CD4-positive, CD25-positive, alpha-beta regulatory T cell (primary cell): ENCODE measurements at regions not wholly inside any gene's neighbourhood (a gene's known extent, or its start where the extent isn't known, plus 50 kb on each side); places are given as distances from the start of the nearest gene placed in this dataset.
A peak's percentile ranks its signal among the peaks of the same experiment; 100 is the strongest.

Experiments
- ATAC-seq, 2 donors: fragments of 150-1000 bp; cut with Tn5 transposase; one replicate each; pipeline ENCODE4 v1.10.0; 2021; ENCODE audit warnings: low read depth in 2 of 2, moderate number of reproducible peaks in 2 of 2, moderate library complexity in 1 of 2
- DNase-seq, 3 donors: peaks; one replicate each; pipeline versions ENCODE4 v3.0.0 to v3.0.0-alpha.2; 2012 to 2022; ENCODE audit warnings: mixed read lengths in 1 of 3
- H3K27ac ChIP-seq: one replicate; pipeline ENCODE4 v1.7.0; 2013; ENCODE audit warnings: mild to moderate bottlenecking, low read length; ENCODE audit not compliant: insufficient read depth, poor library complexity, severe bottlenecking
- H3K27me3 ChIP-seq: one replicate; pipeline ENCODE4 v1.7.0; 2013; ENCODE audit warnings: low read length; ENCODE audit not compliant: control insufficient read depth, insufficient read depth
- H3K36me3 ChIP-seq: one replicate; pipeline ENCODE4 v1.7.0; 2013; ENCODE audit warnings: mild to moderate bottlenecking, low read length, moderate library complexity; ENCODE audit not compliant: control insufficient read depth, insufficient read depth
- H3K4me1 ChIP-seq: 2 replicates; pipeline ENCODE4 v1.7.0; 2013; ENCODE audit warnings: mild to moderate bottlenecking, low read length; ENCODE audit not compliant: insufficient read depth, control insufficient read depth, poor library complexity, severe bottlenecking
- H3K4me3 ChIP-seq: one replicate; pipeline ENCODE4 v1.7.0; 2013; ENCODE audit warnings: low read depth, mild to moderate bottlenecking, low read length, moderate library complexity
- H3K9me3 ChIP-seq, 2 experiments: 1 replicate in 1 of 2; 2 replicates in 1 of 2; pipeline ENCODE4 v1.7.0; 2013; ENCODE audit warnings: low read length in 2 of 2, mild to moderate bottlenecking in 1 of 2, moderate library complexity in 1 of 2; ENCODE audit not compliant: control insufficient read depth in 2 of 2
- H3K27ac Mint-ChIP-seq, 3 donors: one replicate each; pipeline ENCODE4 v1.8.0; 2020 to 2022; ENCODE audit warnings: mild to moderate bottlenecking in 3 of 3, mixed read lengths in 3 of 3, moderate library complexity in 2 of 3
- H3K27me3 Mint-ChIP-seq: one replicate; pipeline ENCODE4 v1.8.0; 2022; ENCODE audit warnings: mild to moderate bottlenecking, mixed read lengths
- H3K36me3 Mint-ChIP-seq: one replicate; pipeline ENCODE4 v1.8.0; 2020; ENCODE audit warnings: mixed read lengths
- H3K4me1 Mint-ChIP-seq, 4 donors: one replicate each; pipeline ENCODE4 v1.8.0; 2020 to 2022; ENCODE audit warnings: mixed read lengths in 4 of 4, mild to moderate bottlenecking in 1 of 4
- H3K4me3 Mint-ChIP-seq, 4 donors: one replicate each; pipeline ENCODE4 v1.8.0; 2020 to 2022; ENCODE audit warnings: mild to moderate bottlenecking in 4 of 4, mixed read lengths in 4 of 4, moderate library complexity in 3 of 4
- H3K9me3 Mint-ChIP-seq, 7 donors: one replicate each; pipeline ENCODE4 v1.8.0; 2020 to 2022; ENCODE audit warnings: mixed read lengths in 7 of 7, mild to moderate bottlenecking in 3 of 7, moderate library complexity in 2 of 7

- Mint-ChIP-seq H3K4me3 (no peak overlapping the region), H3K9me3 (peaks cover 0 to 1% (median 0%) of the 10 kb centered on the region in 7 donors), H3K27me3 (peaks cover 16% of the 10 kb centered on the region), H3K27ac (no peak overlapping the region), H3K4me1 (peaks cover 0 to 12% (median 3%) of the 10 kb centered on the region in 4 donors), H3K36me3 (no peaks in the 10 kb centered on the region)
- H3K4me3 ChIP-seq, result no peak overlapping the region
- no peak overlapping the region for H3K27ac ChIP-seq
- peaks cover 3% of the 10 kb centered on the region for H3K27me3 ChIP-seq
- no peak for DNase-seq
- peaks cover 5% of the 10 kb centered on the region for H3K4me1 ChIP-seq
- no peak for ATAC-seq
- H3K9me3 ChIP-seq, result no peaks in the 10 kb centered on the region
- no peaks in the 10 kb centered on the region for H3K36me3 ChIP-seq
Measured at GRCh38 chr10:78408671-78409472, 375.2 kb downstream of the RPS24 start.

GRCh38 chr10:78410046-78410965 is 376.6 kb downstream of the RPS24 start:
- Mint-ChIP-seq H3K9me3 (peaks cover 0 to 1% (median 0%) of the 10 kb centered on the region in 7 donors), H3K27me3 (peaks cover 13% of the 10 kb centered on the region), H3K4me1 (peaks cover 0 to 12% (median 3%) of the 10 kb centered on the region in 4 donors), H3K36me3 (no peaks in the 10 kb centered on the region), H3K4me3 (peak overlapping the region in 1 of 4 donors; percentile 16), H3K27ac (no peak overlapping the region)
- Histone ChIP-seq H3K4me3 (no peak overlapping the region), H3K4me1 (peaks cover 5% of the 10 kb centered on the region), H3K36me3 (no peaks in the 10 kb centered on the region), H3K27me3 (peaks cover 3% of the 10 kb centered on the region), H3K27ac (no peak overlapping the region), H3K9me3 (no peaks in the 10 kb centered on the region)
- ATAC-seq (no peak), DNase-seq (no peak)

- Histone ChIP-seq H3K4me1 (peaks cover 5% of the 10 kb centered on the region), H3K9me3 (no peaks in the 10 kb centered on the region), H3K4me3 (no peak overlapping the region), H3K27me3 (peaks cover 3% of the 10 kb centered on the region), H3K27ac (no peak overlapping the region), H3K36me3 (no peaks in the 10 kb centered on the region)
- ATAC-seq (no peak), DNase-seq (no peak)
- peaks cover 0 to 1% (median 0%) of the 10 kb centered on the region in 7 donors for H3K9me3 Mint-ChIP-seq
- H3K36me3 Mint-ChIP-seq, result no peaks in the 10 kb centered on the region
- H3K4me3 Mint-ChIP-seq, result no peak overlapping the region
- H3K27ac Mint-ChIP-seq, result no peak overlapping the region
- H3K4me1 Mint-ChIP-seq, result peaks cover 0 to 4% (median under 1%) of the 10 kb centered on the region in 4 donors
- H3K27me3 Mint-ChIP-seq, result no peaks in the 10 kb centered on the region
Measured at GRCh38 chr10:78411716-78412115, 378.1 kb downstream of the RPS24 start.

- H3K4me1 ChIP-seq, result no peaks in the 10 kb centered on the region
- H3K27me3 ChIP-seq, result peaks cover 3% of the 10 kb centered on the region
- H3K36me3 ChIP-seq, result no peaks in the 10 kb centered on the region
- H3K9me3 ChIP-seq, result no peaks in the 10 kb centered on the region
- H3K27ac ChIP-seq, result no peak overlapping the region
- Mint-ChIP-seq H3K27ac (no peak overlapping the region), H3K9me3 (no peaks in the 10 kb centered on the region), H3K4me3 (no peak overlapping the region), H3K27me3 (no peaks in the 10 kb centered on the region), H3K4me1 (no peaks in the 10 kb centered on the region), H3K36me3 (no peaks in the 10 kb centered on the region)
- ATAC-seq, result no peak
- no peak for DNase-seq
- no peak overlapping the region for H3K4me3 ChIP-seq
Measured at GRCh38 chr10:78412605-78413004, 378.9 kb downstream of the RPS24 start.

- Histone ChIP-seq H3K4me3 (no peak overlapping the region), H3K9me3 (no peaks in the 10 kb centered on the region), H3K4me1 (no peaks in the 10 kb centered on the region), H3K27ac (no peak overlapping the region), H3K27me3 (peaks cover 1% of the 10 kb centered on the region), H3K36me3 (no peaks in the 10 kb centered on the region)
- H3K27me3 Mint-ChIP-seq, result no peaks in the 10 kb centered on the region
- no peak overlapping the region for H3K4me3 Mint-ChIP-seq
- no peak overlapping the region for H3K27ac Mint-ChIP-seq
- ATAC-seq (no peak), DNase-seq (no peak)
- no peaks in the 10 kb centered on the region for H3K4me1 Mint-ChIP-seq
- no peaks in the 10 kb centered on the region for H3K36me3 Mint-ChIP-seq
- H3K9me3 Mint-ChIP-seq, result no peaks in the 10 kb centered on the region
Measured at GRCh38 chr10:78413076-78414055, 379.7 kb downstream of the RPS24 start.

GRCh38 chr10:78414380-78414779 is 380.7 kb downstream of the RPS24 start:
- Histone ChIP-seq H3K4me1 (no peaks in the 10 kb centered on the region), H3K27me3 (no peaks in the 10 kb centered on the region), H3K36me3 (no peaks in the 10 kb centered on the region), H3K27ac (no peak overlapping the region), H3K9me3 (no peaks in the 10 kb centered on the region), H3K4me3 (no peak overlapping the region)
- Mint-ChIP-seq H3K36me3 (no peaks in the 10 kb centered on the region), H3K4me3 (no peak overlapping the region), H3K27me3 (no peaks in the 10 kb centered on the region), H3K9me3 (no peaks in the 10 kb centered on the region), H3K27ac (no peak overlapping the region), H3K4me1 (no peaks in the 10 kb centered on the region)
- ATAC-seq (no peak), DNase-seq (no peak)

GRCh38 chr10:78415111-78415510 is 381.4 kb downstream of the RPS24 start:
- Mint-ChIP-seq H3K27ac (no peak overlapping the region), H3K9me3 (no peaks in the 10 kb centered on the region), H3K27me3 (no peaks in the 10 kb centered on the region), H3K4me1 (no peaks in the 10 kb centered on the region), H3K36me3 (no peaks in the 10 kb centered on the region), H3K4me3 (no peak overlapping the region)
- ATAC-seq (no peak), DNase-seq (no peak)
- no peak overlapping the region for H3K4me3 ChIP-seq
- H3K4me1 ChIP-seq, result no peaks in the 10 kb centered on the region
- H3K27ac ChIP-seq, result no peak overlapping the region
- H3K36me3 ChIP-seq, result no peaks in the 10 kb centered on the region
- H3K9me3 ChIP-seq, result no peaks in the 10 kb centered on the region
- H3K27me3 ChIP-seq, result no peaks in the 10 kb centered on the region
